VCaP (cell line): ENCODE measurements at regions not wholly inside any gene's neighbourhood (a gene's known extent, or its start where the extent isn't known, plus 50 kb on each side); places are given as distances from the start of the nearest gene placed in this dataset.
"Not testable (repeated sequence)": the region's sequence is repeated elsewhere in the genome, so short reads cannot be mapped to it uniquely, and the experiment has no call there.

Experiments
- H3K27ac ChIP-seq: fragments of 450-650 bp; 2 replicates; pipeline ENCODE4 v1.5.1; 2017
- TF ChIP-seq, protein P1 (sequence below): fragments of 450-650 bp; conservative IDR thresholded peaks from 2 replicates; pipeline ENCODE4 v1.5.1; 2017; ENCODE audit warnings: mild to moderate bottlenecking, moderate library complexity

DNA sequence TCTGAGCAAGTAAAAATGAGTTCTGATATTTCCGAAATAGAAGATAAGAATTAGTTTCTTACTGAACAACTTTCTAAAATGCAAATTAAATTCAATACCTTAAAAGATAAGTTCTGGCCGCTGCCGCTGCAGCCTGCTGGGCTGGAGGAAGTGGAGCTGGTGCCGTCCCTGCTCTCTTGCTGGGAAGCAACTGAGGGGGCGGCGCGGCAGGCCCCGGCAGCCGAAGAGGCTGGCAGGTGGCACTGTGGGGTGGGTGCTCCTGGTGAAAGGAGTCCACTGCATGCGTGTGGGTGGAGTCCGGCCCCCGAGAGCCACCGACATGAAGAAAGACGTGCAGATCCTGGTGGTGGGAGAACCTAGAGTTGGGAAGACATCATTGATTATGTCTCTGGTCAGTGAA, 89.5 kb upstream of the ZNF519 start:
- TF ChIP-seq, protein P1, sequence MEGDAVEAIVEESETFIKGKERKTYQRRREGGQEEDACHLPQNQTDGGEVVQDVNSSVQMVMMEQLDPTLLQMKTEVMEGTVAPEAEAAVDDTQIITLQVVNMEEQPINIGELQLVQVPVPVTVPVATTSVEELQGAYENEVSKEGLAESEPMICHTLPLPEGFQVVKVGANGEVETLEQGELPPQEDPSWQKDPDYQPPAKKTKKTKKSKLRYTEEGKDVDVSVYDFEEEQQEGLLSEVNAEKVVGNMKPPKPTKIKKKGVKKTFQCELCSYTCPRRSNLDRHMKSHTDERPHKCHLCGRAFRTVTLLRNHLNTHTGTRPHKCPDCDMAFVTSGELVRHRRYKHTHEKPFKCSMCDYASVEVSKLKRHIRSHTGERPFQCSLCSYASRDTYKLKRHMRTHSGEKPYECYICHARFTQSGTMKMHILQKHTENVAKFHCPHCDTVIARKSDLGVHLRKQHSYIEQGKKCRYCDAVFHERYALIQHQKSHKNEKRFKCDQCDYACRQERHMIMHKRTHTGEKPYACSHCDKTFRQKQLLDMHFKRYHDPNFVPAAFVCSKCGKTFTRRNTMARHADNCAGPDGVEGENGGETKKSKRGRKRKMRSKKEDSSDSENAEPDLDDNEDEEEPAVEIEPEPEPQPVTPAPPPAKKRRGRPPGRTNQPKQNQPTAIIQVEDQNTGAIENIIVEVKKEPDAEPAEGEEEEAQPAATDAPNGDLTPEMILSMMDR, result no peak
- H3K27ac ChIP-seq, result no peak overlapping the region

DNA sequence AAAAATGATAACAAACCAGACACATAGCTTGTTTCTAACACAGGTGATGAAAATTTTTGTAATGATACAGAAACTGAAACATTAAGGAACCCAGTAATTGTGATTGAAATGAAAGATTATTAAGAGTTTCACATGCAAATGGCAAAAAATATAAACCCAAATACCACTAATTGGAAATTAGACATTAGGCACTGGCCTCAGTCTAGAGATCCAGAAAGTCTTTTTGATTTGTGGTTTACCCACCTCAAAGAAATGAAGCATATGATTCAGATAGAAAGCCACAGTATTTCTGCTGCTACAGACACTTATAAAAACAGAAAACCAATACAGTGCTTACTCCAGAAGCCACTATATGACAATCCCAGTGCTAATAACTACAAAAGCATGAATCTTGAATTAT, 83.7 kb upstream of the ZNF519 start:
- not testable (repeated sequence) for H3K27ac ChIP-seq

DNA sequence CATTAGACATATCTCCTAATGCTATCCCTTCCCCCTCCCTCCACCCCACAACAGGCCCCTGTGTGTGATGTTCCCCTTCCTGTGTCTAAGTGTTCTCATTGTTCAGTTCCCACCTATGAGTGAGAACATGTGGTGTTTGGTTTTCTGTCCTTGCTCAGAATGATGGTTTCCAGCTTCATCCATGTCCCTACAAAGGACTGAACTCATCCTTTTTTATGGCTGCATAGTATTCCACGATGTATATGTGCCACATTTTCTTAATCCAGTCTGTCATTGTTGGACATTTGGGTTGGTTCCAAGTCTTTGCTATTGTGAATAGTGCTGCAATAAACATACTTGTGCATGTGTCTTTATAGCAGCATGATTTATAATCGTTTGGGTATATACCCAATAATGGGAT, 71.2 kb upstream of the ZNF519 start:
- H3K27ac ChIP-seq, result not testable (repeated sequence)

DNA sequence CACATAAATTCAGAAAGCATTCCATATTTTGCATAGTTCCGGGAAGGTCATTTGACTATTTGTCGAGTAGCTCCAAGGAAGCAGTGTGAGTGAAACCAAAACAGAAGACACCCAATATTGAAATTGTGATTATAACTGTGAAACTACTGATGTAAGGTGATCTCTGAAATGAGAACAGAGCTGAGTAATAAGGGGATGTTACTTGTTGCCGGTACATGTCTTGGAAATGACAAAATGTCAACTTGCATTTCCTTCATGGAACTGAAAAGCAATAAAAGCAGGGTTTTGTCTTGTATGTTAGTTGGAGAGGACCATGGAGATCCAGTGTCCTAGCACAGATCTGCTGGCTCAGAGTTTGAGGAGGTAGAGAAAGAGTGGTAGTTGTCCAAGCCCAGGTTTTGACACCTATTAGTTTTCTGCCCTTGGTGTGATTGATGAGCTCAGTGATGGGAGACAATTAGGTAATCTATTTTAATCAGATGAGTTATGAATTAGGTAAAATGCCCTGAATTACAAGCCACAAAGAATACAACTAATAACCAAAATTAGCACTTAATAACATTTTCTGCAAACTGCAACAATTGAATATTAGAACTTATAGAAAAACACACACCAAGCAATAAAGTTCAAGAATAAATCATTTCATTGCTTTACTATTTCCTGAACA, 58.7 kb upstream of the ZNF519 start:
- H3K27ac ChIP-seq, result not testable (repeated sequence)

DNA sequence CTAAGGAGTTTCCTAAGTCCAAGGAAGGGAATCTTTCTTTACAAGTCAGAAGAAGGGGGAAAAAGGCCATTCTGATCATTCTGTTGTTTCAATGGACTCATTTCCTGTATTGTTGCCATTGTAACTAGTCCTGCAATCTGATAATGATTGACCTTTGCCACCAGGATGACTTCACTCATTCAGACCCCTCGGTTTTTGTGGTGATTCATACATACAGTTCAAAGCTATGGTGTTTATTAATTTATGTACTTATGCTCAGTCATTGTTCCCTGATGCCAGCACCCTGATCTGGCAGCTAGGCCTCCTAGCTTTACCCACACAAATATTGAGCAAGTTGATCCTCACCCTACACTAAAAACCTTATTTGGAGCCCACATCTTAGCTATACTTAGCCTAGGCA, 57.6 kb upstream of the ZNF519 start:
- no peak overlapping the region for H3K27ac ChIP-seq
- TF ChIP-seq, protein P1, result no peak

DNA sequence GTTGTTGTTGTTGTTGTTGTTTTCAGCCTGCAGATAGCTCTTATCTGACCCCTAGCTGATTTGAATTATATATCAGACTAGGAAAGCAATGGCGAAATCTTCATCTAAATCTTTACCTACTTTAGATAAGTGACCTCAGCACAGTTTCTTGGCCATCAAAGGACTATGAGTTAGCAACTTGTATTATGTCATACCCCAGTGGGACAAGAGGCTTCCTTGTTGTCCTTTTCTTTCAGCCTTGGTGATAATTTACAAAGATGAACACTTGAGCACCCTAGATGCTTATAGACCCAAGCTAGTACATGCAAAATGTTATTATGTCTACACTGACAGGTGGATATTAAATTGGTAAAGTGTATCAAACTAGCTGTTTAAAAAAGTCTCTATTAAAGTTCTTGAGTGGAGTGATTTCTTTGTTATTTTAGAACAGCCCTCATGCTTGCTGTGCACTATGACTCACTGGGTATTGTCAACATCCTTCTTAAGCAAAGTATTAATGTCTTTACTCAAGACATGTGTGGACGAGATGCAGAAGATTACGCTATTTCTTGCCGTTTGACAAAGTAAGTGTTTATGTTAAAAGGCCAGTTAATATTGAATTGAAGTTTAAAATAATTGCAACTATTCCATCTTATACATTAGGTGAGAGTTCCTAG, 56.6 kb upstream of the ZNF519 start:
- H3K27ac ChIP-seq, result not testable (repeated sequence)
